Activated CD4-positive, CD25-positive, alpha-beta regulatory T cell treated with anti-CD3 and anti-CD28 coated beads, Interleukin-2, amount 50 U/mL, for 72 hours (primary cell): ENCODE measurements at regions not wholly inside any gene's neighbourhood (a gene's known extent, or its start where the extent isn't known, plus 50 kb on each side); places are given as distances from the start of the nearest gene placed in this dataset.

Source experiments
- DNase-seq: peaks from one replicate; pipeline ENCODE4 v3.0.0; 2021

- DNase-seq: no peak
Observed at GRCh38 chr1:234988155-234988517, 140.5 kb downstream of the TOMM20 start.

GRCh38 chr1:234987415-234988154 lies 141.1 kb downstream of the TOMM20 start:
- DNase-seq: no peak

- DNase-seq: no peak
Observed at GRCh38 chr1:234986750-234987414, 141.8 kb downstream of the TOMM20 start.

- DNase-seq: no peak
Observed at GRCh38 chr1:234985516-234986294, 142.9 kb downstream of the TOMM20 start.

GRCh38 chr1:234985007-234985370 lies 143.6 kb downstream of the TOMM20 start:
- no peak for DNase-seq

GRCh38 chr1:234983564-234984238 lies 144.9 kb downstream of the TOMM20 start:
- no peak for DNase-seq

GRCh38 chr1:234981758-234982157 lies 146.9 kb downstream of the TOMM20 start:
- DNase-seq: no peak

GRCh38 chr1:234980645-234981396 lies 147.8 kb downstream of the TOMM20 start:
- DNase-seq: peak; percentile 55

GRCh38 chr1:234980291-234980644 lies 148.4 kb downstream of the TOMM20 start:
- DNase-seq: no peak

- no peak for DNase-seq
Observed at GRCh38 chr1:234979296-234980279, 149.0 kb downstream of the TOMM20 start.

- no peak for DNase-seq
Observed at GRCh38 chr1:234978397-234979295, 150.0 kb downstream of the TOMM20 start.

- no peak for DNase-seq
Observed at GRCh38 chr1:234977875-234978396, 150.7 kb downstream of the TOMM20 start.

GRCh38 chr1:234976861-234977680 lies 151.6 kb downstream of the TOMM20 start:
- no peak for DNase-seq

GRCh38 chr1:234975941-234976860 lies 152.4 kb downstream of the TOMM20 start:
- no peak for DNase-seq

- DNase-seq: no peak
Observed at GRCh38 chr1:234975122-234975940, 153.3 kb downstream of the TOMM20 start.

- no peak for DNase-seq
Observed at GRCh38 chr1:234973426-234974250, 155.0 kb downstream of the TOMM20 start.
